GM12892 (cell line): ENCODE measurements at regions not wholly inside any gene's neighbourhood (a gene's known extent, or its start where the extent isn't known, plus 50 kb on each side); places are given as distances from the start of the nearest gene placed in this dataset.

Experiments used
- POLR2A ChIP-seq: IDR thresholded peaks from 2 replicates; pipeline ENCODE4 v1.6.1; 2011; ENCODE audit warnings: low read depth, low read length, control low read depth
- TAF1 ChIP-seq: IDR thresholded peaks from 2 replicates; pipeline ENCODE4 v1.6.1; 2011; ENCODE audit warnings: low read depth, mild to moderate bottlenecking, control low read depth, low read length, borderline replicate concordance

DNA sequence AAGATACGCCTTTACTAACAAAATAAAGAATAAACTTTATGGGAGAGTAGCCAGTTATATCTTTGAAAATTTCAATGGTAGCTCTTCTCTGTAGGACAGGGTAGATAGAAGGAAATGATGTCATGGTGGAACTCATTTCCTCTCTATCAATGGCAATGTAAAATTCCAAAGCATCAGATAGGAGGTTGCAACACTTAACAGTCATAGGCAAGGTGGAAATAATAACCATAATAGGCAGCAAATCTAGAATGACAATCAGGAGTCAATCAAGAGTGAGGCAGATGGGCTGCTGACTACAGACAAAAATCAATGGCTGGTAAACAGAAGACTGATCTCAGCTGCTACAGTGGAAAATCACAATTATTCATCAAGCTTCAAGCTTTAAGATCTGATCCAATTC, 53.9 kb upstream of the TET2 start:
- TF ChIP-seq POLR2A (no peak), TAF1 (no peak)
